ENCODE measurements at regions not wholly inside any gene's neighbourhood (a gene's known extent, or its start where the extent isn't known, plus 50 kb on each side); places are given as distances from the start of the nearest gene placed in this dataset.

GRCh38 chr12:98067795-98068194, 447.6 kb upstream of the TMPO start:
- Mint-ChIP-seq H3K27me3 (ENCODE audit: low read depth) (no peaks in the 10 kb centered on the region), H3K4me1 (ENCODE audit: low read depth) (no peaks in the 10 kb centered on the region), H3K4me3 (no peak overlapping the region), H3K9me3 (no peaks in the 10 kb centered on the region), H3K36me3 (ENCODE audit: insufficient read depth) (no peaks in the 10 kb centered on the region)
- ATAC-seq: no peak
- no peak for DNase-seq

DNA sequence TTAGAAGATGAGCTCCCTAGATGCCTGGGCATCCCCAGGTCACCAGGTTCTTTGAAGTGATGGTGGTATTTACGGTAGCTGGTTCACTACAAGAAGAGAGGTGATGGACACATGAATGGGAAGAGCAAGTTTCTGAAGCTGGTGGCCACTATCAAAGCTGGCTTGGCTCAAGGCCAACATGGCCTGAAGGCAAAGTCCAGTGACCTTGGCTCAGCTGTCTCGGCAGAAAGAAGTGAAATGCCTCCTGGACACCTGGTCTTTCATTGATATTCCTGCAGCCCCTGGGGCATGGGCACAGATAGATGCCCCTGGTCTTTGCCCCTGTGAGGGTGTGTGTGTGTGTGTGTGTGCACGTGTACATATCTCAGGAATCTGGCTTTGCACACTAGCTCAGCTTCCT, 441.8 kb upstream of the TMPO start:
- ATAC-seq: no peak
- H3K4me1 Mint-ChIP-seq (ENCODE audit: low read depth): no peaks in the 10 kb centered on the region
- H3K27me3 Mint-ChIP-seq (ENCODE audit: low read depth): no peaks in the 10 kb centered on the region
- no peaks in the 10 kb centered on the region for H3K36me3 Mint-ChIP-seq (ENCODE audit: insufficient read depth)
- H3K4me3 Mint-ChIP-seq: no peak overlapping the region
- H3K9me3 Mint-ChIP-seq: no peaks in the 10 kb centered on the region
- DNase-seq: no peak

DNA sequence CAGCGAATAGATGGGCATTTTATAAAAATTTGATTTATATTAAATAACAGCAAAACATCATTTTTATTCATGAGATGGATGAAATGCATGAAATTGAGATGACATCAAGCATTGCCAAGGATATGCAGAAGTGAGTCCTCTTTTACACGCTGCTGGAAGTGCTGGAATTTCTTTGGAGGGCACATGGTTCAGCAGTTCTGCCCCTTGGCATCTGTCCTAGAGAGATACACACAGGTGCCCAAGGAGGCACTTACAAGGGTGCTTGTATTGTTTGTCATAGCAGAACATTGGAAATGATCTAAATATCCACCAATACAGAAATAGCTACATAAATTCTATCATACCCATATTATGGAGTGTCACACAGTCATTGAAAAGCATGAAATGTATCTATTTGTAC, 441.1 kb upstream of the TMPO start:
- ATAC-seq: no peak
- DNase-seq: no peak
- Mint-ChIP-seq H3K36me3 (ENCODE audit: insufficient read depth) (no peaks in the 10 kb centered on the region), H3K4me1 (ENCODE audit: low read depth) (no peaks in the 10 kb centered on the region), H3K9me3 (no peaks in the 10 kb centered on the region), H3K27me3 (ENCODE audit: low read depth) (no peaks in the 10 kb centered on the region), H3K4me3 (no peak overlapping the region)

DNA sequence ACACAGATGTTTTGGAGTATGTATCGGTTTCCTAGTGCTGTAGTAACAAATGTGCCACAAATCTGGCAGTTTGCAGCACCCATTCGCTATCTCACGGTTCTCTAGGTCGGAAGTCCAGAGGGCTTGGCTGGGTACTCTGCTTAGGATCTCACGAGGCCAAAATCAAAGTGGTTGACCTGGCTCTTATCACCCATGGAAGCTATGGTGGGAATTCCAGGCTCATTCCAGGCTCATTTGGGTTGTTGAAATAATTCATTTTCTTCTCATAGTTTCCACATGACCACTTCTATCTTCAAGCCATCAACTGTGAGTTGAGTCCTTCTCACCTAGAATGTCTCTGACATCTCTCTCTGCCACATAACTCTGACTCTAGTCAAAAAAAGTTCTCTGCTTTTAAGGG, 431.0 kb upstream of the TMPO start:
- Mint-ChIP-seq H3K4me3 (no peak overlapping the region), H3K36me3 (ENCODE audit: insufficient read depth) (no peaks in the 10 kb centered on the region), H3K9me3 (no peaks in the 10 kb centered on the region), H3K4me1 (ENCODE audit: low read depth) (no peaks in the 10 kb centered on the region), H3K27me3 (ENCODE audit: low read depth) (peaks cover 3% of the 10 kb centered on the region)
- DNase-seq (no peak), ATAC-seq (no peak)

GRCh38 chr12:98085046-98085755, 430.2 kb upstream of the TMPO start:
- ATAC-seq (no peak), DNase-seq (no peak)
- H3K27me3 Mint-ChIP-seq (ENCODE audit: low read depth): peaks cover 3% of the 10 kb centered on the region
- H3K4me1 Mint-ChIP-seq (ENCODE audit: low read depth): no peaks in the 10 kb centered on the region
- no peaks in the 10 kb centered on the region for H3K36me3 Mint-ChIP-seq (ENCODE audit: insufficient read depth)
- H3K4me3 Mint-ChIP-seq: no peak overlapping the region
- no peaks in the 10 kb centered on the region for H3K9me3 Mint-ChIP-seq

GRCh38 chr12:98090731-98091130, 424.7 kb upstream of the TMPO start:
- DNase-seq: no peak
- Mint-ChIP-seq H3K36me3 (ENCODE audit: insufficient read depth) (no peaks in the 10 kb centered on the region), H3K9me3 (no peaks in the 10 kb centered on the region)

GRCh38 chr12:98096436-98096835, 419.0 kb upstream of the TMPO start:
- H3K36me3 Mint-ChIP-seq (ENCODE audit: insufficient read depth): no peaks in the 10 kb centered on the region
- no peak for ATAC-seq
- no peaks in the 10 kb centered on the region for H3K27me3 Mint-ChIP-seq (ENCODE audit: low read depth)
- DNase-seq: no peak
- H3K9me3 Mint-ChIP-seq: no peaks in the 10 kb centered on the region
- no peaks in the 10 kb centered on the region for H3K4me1 Mint-ChIP-seq (ENCODE audit: low read depth)
- H3K4me3 Mint-ChIP-seq: no peak overlapping the region

More at GRCh38 chr12:98090731-98091130, 424.7 kb upstream of the TMPO start:
- no peak for ATAC-seq
- H3K4me3 Mint-ChIP-seq: no peak overlapping the region
- H3K27me3 Mint-ChIP-seq (ENCODE audit: low read depth): peaks cover 3% of the 10 kb centered on the region
- H3K4me1 Mint-ChIP-seq (ENCODE audit: low read depth): no peaks in the 10 kb centered on the region

- Mint-ChIP-seq H3K9me3 (no peaks in the 10 kb centered on the region), H3K27me3 (ENCODE audit: low read depth) (no peaks in the 10 kb centered on the region), H3K36me3 (ENCODE audit: insufficient read depth) (no peaks in the 10 kb centered on the region), H3K4me3 (no peak overlapping the region), H3K4me1 (ENCODE audit: low read depth) (no peaks in the 10 kb centered on the region)
- ATAC-seq (no peak), DNase-seq (no peak)
Measured at GRCh38 chr12:98106031-98106683, 409.2 kb upstream of the TMPO start.

DNA sequence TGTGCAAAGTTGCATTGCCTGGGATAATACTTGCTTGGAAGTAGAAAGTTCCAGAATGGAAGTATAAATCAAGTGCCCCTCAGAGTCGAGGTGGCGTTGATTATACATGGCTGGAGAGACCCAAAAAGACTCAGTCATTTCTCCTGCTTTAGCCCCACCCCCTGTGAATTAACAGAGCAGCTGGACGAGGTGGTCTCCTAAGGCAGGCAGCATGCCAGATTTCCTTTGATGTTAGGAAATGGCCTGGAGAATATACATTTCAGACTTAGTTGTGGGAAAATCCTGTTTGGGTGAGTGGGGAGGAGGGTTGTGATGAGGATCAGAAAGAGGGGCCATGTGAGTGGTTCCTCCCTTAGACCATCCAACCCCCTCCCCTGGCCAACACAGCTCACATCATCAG, 406.1 kb upstream of the TMPO start:
- H3K27me3 Mint-ChIP-seq (ENCODE audit: low read depth): no peaks in the 10 kb centered on the region
- no peaks in the 10 kb centered on the region for H3K36me3 Mint-ChIP-seq (ENCODE audit: insufficient read depth)
- ATAC-seq (no peak), DNase-seq (no peak)
- no peaks in the 10 kb centered on the region for H3K4me1 Mint-ChIP-seq (ENCODE audit: low read depth)
- no peak overlapping the region for H3K4me3 Mint-ChIP-seq
- no peaks in the 10 kb centered on the region for H3K9me3 Mint-ChIP-seq

DNA sequence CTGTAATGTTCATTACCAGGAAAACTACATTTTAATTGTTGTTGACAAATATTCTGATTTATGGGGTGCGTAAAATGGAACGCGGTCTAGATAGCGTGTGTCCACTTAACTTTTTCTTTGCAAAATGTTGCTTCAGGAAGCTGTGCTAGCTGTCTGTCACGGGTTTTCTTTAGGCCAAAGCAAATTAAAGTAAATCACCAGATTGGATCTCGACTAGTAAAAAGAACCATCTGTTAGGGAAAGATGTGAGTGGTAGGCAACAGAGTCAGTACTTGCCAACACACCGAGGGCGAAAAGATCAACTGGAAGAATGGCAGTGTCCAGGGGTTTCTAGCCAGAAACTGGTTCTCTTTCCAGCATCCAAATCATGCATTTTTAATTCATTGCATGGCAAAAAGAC, 404.9 kb upstream of the TMPO start:
- Mint-ChIP-seq H3K4me1 (ENCODE audit: low read depth) (no peaks in the 10 kb centered on the region), H3K36me3 (ENCODE audit: insufficient read depth) (no peaks in the 10 kb centered on the region), H3K4me3 (no peak overlapping the region), H3K9me3 (no peaks in the 10 kb centered on the region), H3K27me3 (ENCODE audit: low read depth) (no peaks in the 10 kb centered on the region)
- DNase-seq (no peak), ATAC-seq (no peak)

DNA sequence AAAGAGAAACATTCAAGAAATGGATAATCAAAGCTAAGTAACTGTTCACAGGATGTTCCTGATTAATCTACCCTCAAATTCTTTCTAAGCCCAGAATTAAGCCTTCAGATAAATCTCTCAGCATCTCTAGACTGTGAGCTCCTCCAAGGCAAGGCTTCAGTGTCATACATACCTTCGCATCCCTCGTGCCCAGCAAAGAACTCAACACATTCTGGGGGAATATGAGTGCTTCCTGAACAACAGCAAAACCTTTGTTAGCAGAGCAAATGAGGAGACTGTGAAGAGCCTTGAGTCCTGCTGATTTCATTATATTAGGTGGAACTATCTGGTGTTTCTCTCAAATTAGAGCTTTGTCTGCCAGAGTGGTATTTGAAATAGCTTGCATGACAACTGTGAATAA, 401.8 kb upstream of the TMPO start:
- Mint-ChIP-seq H3K4me1 (ENCODE audit: low read depth) (no peaks in the 10 kb centered on the region), H3K4me3 (no peak overlapping the region), H3K36me3 (ENCODE audit: insufficient read depth) (no peaks in the 10 kb centered on the region), H3K27me3 (ENCODE audit: low read depth) (no peaks in the 10 kb centered on the region), H3K9me3 (no peaks in the 10 kb centered on the region)
- DNase-seq: no peak
- ATAC-seq: no peak

- no peaks in the 10 kb centered on the region for H3K36me3 Mint-ChIP-seq (ENCODE audit: insufficient read depth)
- no peak overlapping the region for H3K4me3 Mint-ChIP-seq
- H3K27me3 Mint-ChIP-seq (ENCODE audit: low read depth): peaks cover 2% of the 10 kb centered on the region
- no peaks in the 10 kb centered on the region for H3K9me3 Mint-ChIP-seq
- DNase-seq: no peak
- no peaks in the 10 kb centered on the region for H3K4me1 Mint-ChIP-seq (ENCODE audit: low read depth)
- no peak for ATAC-seq
Measured at GRCh38 chr12:98121963-98122362, 393.4 kb upstream of the TMPO start.

DNA sequence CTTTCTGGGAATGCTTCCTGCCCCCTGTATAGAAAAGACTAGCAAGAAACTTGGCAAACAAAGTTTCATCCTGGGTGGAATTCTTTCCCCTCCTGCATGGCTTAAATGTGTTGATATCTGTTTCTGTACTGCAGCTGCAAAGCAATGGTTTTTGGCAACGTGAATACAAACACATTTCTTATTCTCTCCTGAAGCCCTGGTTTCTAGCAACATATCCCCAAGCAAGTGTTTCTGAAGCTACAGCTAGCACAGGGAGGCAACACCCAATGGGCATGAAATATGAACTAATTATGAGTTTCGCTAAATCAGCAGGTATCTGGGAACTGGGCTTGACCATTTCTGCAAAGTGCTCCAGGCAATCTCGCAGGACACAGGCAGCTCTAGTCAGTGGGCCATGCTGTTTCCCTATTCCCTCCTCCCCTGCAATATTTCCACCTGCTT, 392.3 kb upstream of the TMPO start:
- no peaks in the 10 kb centered on the region for H3K36me3 Mint-ChIP-seq (ENCODE audit: insufficient read depth)
- DNase-seq (no peak), ATAC-seq (no peak)
- peaks cover 5% of the 10 kb centered on the region for H3K27me3 Mint-ChIP-seq (ENCODE audit: low read depth)
- no peaks in the 10 kb centered on the region for H3K9me3 Mint-ChIP-seq
- H3K4me1 Mint-ChIP-seq (ENCODE audit: low read depth): no peaks in the 10 kb centered on the region
- H3K4me3 Mint-ChIP-seq: no peak overlapping the region

- Mint-ChIP-seq H3K36me3 (ENCODE audit: insufficient read depth) (no peaks in the 10 kb centered on the region), H3K27me3 (ENCODE audit: low read depth) (peaks cover 9% of the 10 kb centered on the region), H3K9me3 (no peaks in the 10 kb centered on the region), H3K4me3 (no peak overlapping the region), H3K4me1 (ENCODE audit: low read depth) (no peaks in the 10 kb centered on the region)
- ATAC-seq (no peak), DNase-seq (no peak)
Measured at GRCh38 chr12:98126637-98127335, 388.6 kb upstream of the TMPO start.

- Mint-ChIP-seq H3K27me3 (ENCODE audit: low read depth) (peaks cover 9% of the 10 kb centered on the region), H3K9me3 (no peaks in the 10 kb centered on the region), H3K4me3 (no peak overlapping the region), H3K4me1 (ENCODE audit: low read depth) (no peaks in the 10 kb centered on the region), H3K36me3 (ENCODE audit: insufficient read depth) (no peaks in the 10 kb centered on the region)
- ATAC-seq (no peak), DNase-seq (no peak)
Measured at GRCh38 chr12:98127336-98127679, 388.1 kb upstream of the TMPO start.
